Neural cell (in vitro differentiated cells): ENCODE measurements at regions not wholly inside any gene's neighbourhood (a gene's known extent, or its start where the extent isn't known, plus 50 kb on each side); places are given as distances from the start of the nearest gene placed in this dataset.

Experiments used
- CTCF ChIP-seq: fragments of 450-650 bp; IDR thresholded peaks from 2 replicates; pipeline ENCODE4 v1.5.1; 2014; ENCODE audit warnings: antibody characterized with exemption, mild to moderate bottlenecking, moderate library complexity; ENCODE audit not compliant: poor library complexity, severe bottlenecking
- EP300 ChIP-seq: fragments of 450-650 bp; conservative IDR thresholded peaks from 2 replicates; pipeline ENCODE4 v1.6.1; 2014; ENCODE audit warnings: antibody characterized with exemption, mild to moderate bottlenecking, moderate library complexity; ENCODE audit not compliant: poor library complexity, severe bottlenecking
- EZH2 ChIP-seq: fragments of 200-600, 300-800 bp; shearing (Covaris generic), sonication (generic); IDR thresholded peaks from 2 replicates; pipeline ENCODE4 v1.6.1; 2014; ENCODE audit warnings: antibody characterized with exemption, low read length, borderline replicate concordance, mild to moderate bottlenecking; ENCODE audit not compliant: insufficient read depth, poor library complexity, severe bottlenecking
- POLR2AphosphoS5 ChIP-seq: IDR thresholded peaks from 2 replicates; pipeline ENCODE4 v1.6.1; 2012
- RAD21 ChIP-seq: fragments of 450-650 bp; conservative IDR thresholded peaks from 2 replicates; pipeline ENCODE4 v1.6.1; 2014; ENCODE audit warnings: antibody characterized with exemption, mild to moderate bottlenecking, moderate library complexity
- TAF1 ChIP-seq: IDR thresholded peaks from 2 replicates; pipeline ENCODE4 v1.6.1; 2012; ENCODE audit warnings: low read depth
- TF ChIP-seq, protein P1 (sequence below): IDR thresholded peaks from 2 replicates; pipeline ENCODE4 v1.6.1; 2012; ENCODE audit warnings: borderline replicate concordance

- no peak for TF ChIP-seq CTCF
- no peak for TF ChIP-seq EZH2
- no peak for TF ChIP-seq EP300
- TF ChIP-seq POLR2AphosphoS5, result no peak
- TF ChIP-seq, protein P1, sequence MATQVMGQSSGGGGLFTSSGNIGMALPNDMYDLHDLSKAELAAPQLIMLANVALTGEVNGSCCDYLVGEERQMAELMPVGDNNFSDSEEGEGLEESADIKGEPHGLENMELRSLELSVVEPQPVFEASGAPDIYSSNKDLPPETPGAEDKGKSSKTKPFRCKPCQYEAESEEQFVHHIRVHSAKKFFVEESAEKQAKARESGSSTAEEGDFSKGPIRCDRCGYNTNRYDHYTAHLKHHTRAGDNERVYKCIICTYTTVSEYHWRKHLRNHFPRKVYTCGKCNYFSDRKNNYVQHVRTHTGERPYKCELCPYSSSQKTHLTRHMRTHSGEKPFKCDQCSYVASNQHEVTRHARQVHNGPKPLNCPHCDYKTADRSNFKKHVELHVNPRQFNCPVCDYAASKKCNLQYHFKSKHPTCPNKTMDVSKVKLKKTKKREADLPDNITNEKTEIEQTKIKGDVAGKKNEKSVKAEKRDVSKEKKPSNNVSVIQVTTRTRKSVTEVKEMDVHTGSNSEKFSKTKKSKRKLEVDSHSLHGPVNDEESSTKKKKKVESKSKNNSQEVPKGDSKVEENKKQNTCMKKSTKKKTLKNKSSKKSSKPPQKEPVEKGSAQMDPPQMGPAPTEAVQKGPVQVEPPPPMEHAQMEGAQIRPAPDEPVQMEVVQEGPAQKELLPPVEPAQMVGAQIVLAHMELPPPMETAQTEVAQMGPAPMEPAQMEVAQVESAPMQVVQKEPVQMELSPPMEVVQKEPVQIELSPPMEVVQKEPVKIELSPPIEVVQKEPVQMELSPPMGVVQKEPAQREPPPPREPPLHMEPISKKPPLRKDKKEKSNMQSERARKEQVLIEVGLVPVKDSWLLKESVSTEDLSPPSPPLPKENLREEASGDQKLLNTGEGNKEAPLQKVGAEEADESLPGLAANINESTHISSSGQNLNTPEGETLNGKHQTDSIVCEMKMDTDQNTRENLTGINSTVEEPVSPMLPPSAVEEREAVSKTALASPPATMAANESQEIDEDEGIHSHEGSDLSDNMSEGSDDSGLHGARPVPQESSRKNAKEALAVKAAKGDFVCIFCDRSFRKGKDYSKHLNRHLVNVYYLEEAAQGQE, result no peak
- TF ChIP-seq TAF1, result no peak
- TF ChIP-seq RAD21, result no peak
These were observed 164.2 kb upstream of the HMGA2 start for GRCh38 chr12:65660096-65660495.
